Thymus (tissue), 11 donors: ENCODE measurements at regions not wholly inside any gene's neighbourhood (a gene's known extent, or its start where the extent isn't known, plus 50 kb on each side); places are given as distances from the start of the nearest gene placed in this dataset.
A peak's percentile ranks its signal among the peaks of the same experiment; 100 is the strongest.

Experiments used
- DNase-seq, 9 donors: peaks; one replicate each; pipeline ENCODE4 v3.0.0-alpha.2; 2013; ENCODE audit warnings: low spot score in 9 of 9, low read depth in 6 of 9, missing footprints in 1 of 9
- H3K27ac ChIP-seq, 2 donors: one replicate each; pipeline ENCODE4 v1.5.1; 2013; ENCODE audit warnings: control low read depth in 1 of 2, low read depth in 1 of 2, low read length in 1 of 2, mild to moderate bottlenecking in 1 of 2, moderate library complexity in 1 of 2
- H3K27me3 ChIP-seq, 2 donors: one replicate each; pipeline ENCODE4 v1.5.1; 2013; ENCODE audit warnings: low read length in 1 of 2; ENCODE audit not compliant: control insufficient read depth in 2 of 2, insufficient read depth in 1 of 2
- H3K36me3 ChIP-seq, 2 donors: one replicate each; pipeline ENCODE4 v1.5.1; 2013; ENCODE audit warnings: low read length in 1 of 2, mild to moderate bottlenecking in 1 of 2, moderate library complexity in 1 of 2; ENCODE audit not compliant: control insufficient read depth in 2 of 2, insufficient read depth in 2 of 2
- H3K4me1 ChIP-seq, 2 donors: one replicate each; pipeline ENCODE4 v1.5.1; 2013; ENCODE audit warnings: low read length in 2 of 2; ENCODE audit not compliant: control insufficient read depth in 2 of 2, insufficient read depth in 2 of 2
- H3K4me3 ChIP-seq, 2 donors: one replicate each; pipeline ENCODE4 v1.5.1; 2013; ENCODE audit warnings: low read length in 2 of 2, control low read depth in 1 of 2, mild to moderate bottlenecking in 1 of 2
- H3K9me3 ChIP-seq, 2 donors: one replicate each; pipeline ENCODE4 v1.5.1; 2013; ENCODE audit warnings: low read length in 1 of 2, mild to moderate bottlenecking in 1 of 2; ENCODE audit not compliant: control insufficient read depth in 2 of 2, insufficient read depth in 1 of 2
- WGBS: extraction: QIAGEN DNeasy Blood & Tissue Kit; methylation state at CpG from one replicate; pipeline ENCODE4 v1.1.7; 2013; 5-methylcytosine and 5-hydroxymethylcytosine counted together
- donor health status: healthy.

GRCh38 chr2:147068071-147068470 is 776.8 kb upstream of the ACVR2A start:
- Histone ChIP-seq H3K27me3 (no peaks in the 10 kb centered on the region), H3K4me1 (no peaks in the 10 kb centered on the region), H3K27ac (no peak overlapping the region), H3K36me3 (no peaks in the 10 kb centered on the region), H3K9me3 (no peaks in the 10 kb centered on the region), H3K4me3 (no peak overlapping the region)
- WGBS, result 91% methylated on average over 2 of the region's 2 CpGs
- no peak for DNase-seq

- H3K4me3 ChIP-seq, result no peak overlapping the region
- H3K27me3 ChIP-seq, result no peaks in the 10 kb centered on the region
- no peaks in the 10 kb centered on the region for H3K9me3 ChIP-seq
- 95% methylated on average over 1 of the region's 1 CpG for WGBS
- no peaks in the 10 kb centered on the region for H3K36me3 ChIP-seq
- H3K4me1 ChIP-seq, result no peaks in the 10 kb centered on the region
- no peak overlapping the region for H3K27ac ChIP-seq
- no peak for DNase-seq
Measured at GRCh38 chr2:147067136-147067535, 777.7 kb upstream of the ACVR2A start.

GRCh38 chr2:147062073-147062472 is 782.8 kb upstream of the ACVR2A start:
- Histone ChIP-seq H3K36me3 (no peaks in the 10 kb centered on the region), H3K9me3 (no peaks in the 10 kb centered on the region), H3K4me1 (no peaks in the 10 kb centered on the region), H3K27me3 (no peaks in the 10 kb centered on the region), H3K27ac (no peak overlapping the region), H3K4me3 (no peak overlapping the region)
- DNase-seq, result no peak
- WGBS, result 0% methylated on average over 1 of the region's 1 CpG

- Histone ChIP-seq H3K27ac (no peak overlapping the region), H3K4me3 (no peak overlapping the region), H3K27me3 (no peaks in the 10 kb centered on the region), H3K36me3 (no peaks in the 10 kb centered on the region), H3K4me1 (no peaks in the 10 kb centered on the region), H3K9me3 (no peaks in the 10 kb centered on the region)
- DNase-seq, result no peak
- WGBS, result 93% methylated on average over 1 of the region's 1 CpG
Measured at GRCh38 chr2:147061269-147061668, 783.6 kb upstream of the ACVR2A start.

- no peaks in the 10 kb centered on the region for H3K9me3 ChIP-seq
- no peaks in the 10 kb centered on the region for H3K27me3 ChIP-seq
- H3K4me3 ChIP-seq, result no peak overlapping the region
- no peak for DNase-seq
- no peaks in the 10 kb centered on the region for H3K4me1 ChIP-seq
- H3K36me3 ChIP-seq, result no peaks in the 10 kb centered on the region
- 88% methylated on average over 3 of the region's 3 CpGs for WGBS
- no peak overlapping the region for H3K27ac ChIP-seq
Measured at GRCh38 chr2:147057892-147058490, 786.8 kb upstream of the ACVR2A start.

GRCh38 chr2:147051814-147052213 is 793.0 kb upstream of the ACVR2A start:
- no peak for DNase-seq
- no peak overlapping the region for H3K4me3 ChIP-seq
- 84% methylated on average over 3 of the region's 3 CpGs for WGBS
- no peak overlapping the region for H3K27ac ChIP-seq
- H3K9me3 ChIP-seq, result no peaks in the 10 kb centered on the region
- no peaks in the 10 kb centered on the region for H3K4me1 ChIP-seq
- H3K27me3 ChIP-seq, result no peaks in the 10 kb centered on the region
- H3K36me3 ChIP-seq, result no peaks in the 10 kb centered on the region

GRCh38 chr2:147051248-147051647 is 793.6 kb upstream of the ACVR2A start:
- Histone ChIP-seq H3K4me3 (no peak overlapping the region), H3K9me3 (no peaks in the 10 kb centered on the region), H3K27ac (no peak overlapping the region), H3K27me3 (no peaks in the 10 kb centered on the region), H3K4me1 (no peaks in the 10 kb centered on the region), H3K36me3 (no peaks in the 10 kb centered on the region)
- no peak for DNase-seq

GRCh38 chr2:147049957-147050356 is 794.9 kb upstream of the ACVR2A start:
- Histone ChIP-seq H3K27ac (no peak overlapping the region), H3K36me3 (no peaks in the 10 kb centered on the region), H3K4me1 (no peaks in the 10 kb centered on the region), H3K4me3 (no peak overlapping the region), H3K27me3 (no peaks in the 10 kb centered on the region), H3K9me3 (no peaks in the 10 kb centered on the region)
- no peak for DNase-seq
- 89% methylated on average over 4 of the region's 4 CpGs for WGBS

GRCh38 chr2:147046473-147046872 is 798.4 kb upstream of the ACVR2A start:
- WGBS, result 92% methylated on average over 4 of the region's 4 CpGs
- Histone ChIP-seq H3K9me3 (no peaks in the 10 kb centered on the region), H3K4me1 (no peaks in the 10 kb centered on the region), H3K27me3 (no peaks in the 10 kb centered on the region), H3K4me3 (no peak overlapping the region), H3K27ac (no peak overlapping the region), H3K36me3 (no peaks in the 10 kb centered on the region)
- no peak for DNase-seq

- H3K36me3 ChIP-seq, result no peaks in the 10 kb centered on the region
- no peak overlapping the region for H3K27ac ChIP-seq
- no peaks in the 10 kb centered on the region for H3K27me3 ChIP-seq
- peak in 4 of 9 donors; percentile 1 to 14 (median 6) for DNase-seq
- no peak overlapping the region for H3K4me3 ChIP-seq
- H3K9me3 ChIP-seq, result no peaks in the 10 kb centered on the region
- WGBS, result 36% methylated on average over 2 of the region's 2 CpGs
- no peaks in the 10 kb centered on the region for H3K4me1 ChIP-seq
Measured at GRCh38 chr2:147045113-147045512, 799.7 kb upstream of the ACVR2A start.
